ENCODE measurements at regions not wholly inside any gene's neighbourhood (a gene's known extent, or its start where the extent isn't known, plus 50 kb on each side); places are given as distances from the start of the nearest gene placed in this dataset.

DNA sequence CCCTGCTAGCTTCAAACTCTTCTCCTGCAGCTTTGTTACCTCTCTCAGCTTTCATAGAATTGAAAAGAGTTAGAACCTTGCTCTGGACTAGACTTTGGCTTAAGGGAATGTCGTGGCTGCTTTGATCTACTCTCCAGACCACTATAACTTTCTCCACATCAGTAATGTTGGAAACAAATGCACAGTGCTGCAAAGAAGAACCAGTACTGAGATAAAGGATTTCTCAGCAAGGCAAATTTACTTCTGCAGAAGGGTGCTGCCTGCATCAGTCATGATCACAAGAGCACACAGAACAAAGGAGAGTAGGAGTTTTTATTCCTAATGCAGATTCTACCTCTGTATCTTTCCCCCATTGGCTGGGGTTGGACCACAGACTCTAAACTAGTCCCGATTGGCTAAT is 621.6 kb upstream of the CHRM3 start:
- H3K27ac ChIP-seq = no peak overlapping the region
- TF ChIP-seq ZFX (IDR thresholded peaks at IDR 0.05) = no peak
- TF ChIP-seq, protein P1, sequence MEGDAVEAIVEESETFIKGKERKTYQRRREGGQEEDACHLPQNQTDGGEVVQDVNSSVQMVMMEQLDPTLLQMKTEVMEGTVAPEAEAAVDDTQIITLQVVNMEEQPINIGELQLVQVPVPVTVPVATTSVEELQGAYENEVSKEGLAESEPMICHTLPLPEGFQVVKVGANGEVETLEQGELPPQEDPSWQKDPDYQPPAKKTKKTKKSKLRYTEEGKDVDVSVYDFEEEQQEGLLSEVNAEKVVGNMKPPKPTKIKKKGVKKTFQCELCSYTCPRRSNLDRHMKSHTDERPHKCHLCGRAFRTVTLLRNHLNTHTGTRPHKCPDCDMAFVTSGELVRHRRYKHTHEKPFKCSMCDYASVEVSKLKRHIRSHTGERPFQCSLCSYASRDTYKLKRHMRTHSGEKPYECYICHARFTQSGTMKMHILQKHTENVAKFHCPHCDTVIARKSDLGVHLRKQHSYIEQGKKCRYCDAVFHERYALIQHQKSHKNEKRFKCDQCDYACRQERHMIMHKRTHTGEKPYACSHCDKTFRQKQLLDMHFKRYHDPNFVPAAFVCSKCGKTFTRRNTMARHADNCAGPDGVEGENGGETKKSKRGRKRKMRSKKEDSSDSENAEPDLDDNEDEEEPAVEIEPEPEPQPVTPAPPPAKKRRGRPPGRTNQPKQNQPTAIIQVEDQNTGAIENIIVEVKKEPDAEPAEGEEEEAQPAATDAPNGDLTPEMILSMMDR (conservative IDR thresholded peaks at IDR 0.05) = no peak

DNA sequence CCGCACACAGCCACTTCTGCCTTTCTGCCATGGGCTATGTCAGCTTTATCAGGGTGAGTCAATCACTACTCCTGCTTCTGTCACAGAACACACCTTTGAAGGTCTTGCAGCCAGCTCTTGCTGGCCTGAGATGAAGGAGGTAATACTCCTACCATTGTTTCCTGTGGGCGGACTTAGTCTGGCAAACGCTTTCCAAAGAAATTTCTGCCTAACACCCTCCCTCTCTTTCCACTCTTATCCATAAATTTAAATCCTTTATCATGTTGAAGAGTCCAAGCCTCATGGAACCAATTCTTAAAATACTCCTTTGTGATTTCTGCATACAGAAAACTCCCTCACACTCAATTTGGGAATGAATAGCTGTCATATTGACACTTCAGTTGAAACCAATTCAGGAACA is 633.1 kb upstream of the CHRM3 start:
- H3K27ac ChIP-seq = no peak overlapping the region
- no peak for TF ChIP-seq ZFX (IDR thresholded peaks at IDR 0.05)

DNA sequence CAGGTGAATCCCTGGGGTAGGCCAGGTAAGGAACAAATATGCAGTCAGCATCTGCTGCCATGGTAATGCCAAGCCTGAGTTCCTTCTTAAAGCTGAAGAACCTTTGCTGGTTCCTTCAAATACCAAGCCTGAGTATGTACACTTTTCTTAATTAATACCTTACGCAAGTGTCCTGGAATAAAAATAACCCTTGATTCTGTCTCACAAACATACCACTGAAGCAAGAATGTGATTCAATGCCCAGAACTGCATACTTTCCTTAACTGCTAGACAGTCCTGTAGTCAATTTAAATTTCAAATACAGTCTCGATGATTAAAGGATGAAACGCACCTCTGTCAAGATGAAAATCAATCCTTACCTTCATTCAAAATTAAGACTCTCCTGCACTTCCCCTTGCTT is 634.0 kb upstream of the CHRM3 start:
- TF ChIP-seq, protein P1 (conservative IDR thresholded peaks at IDR 0.05) = no peak
- TF ChIP-seq ZFX (IDR thresholded peaks at IDR 0.05) = no peak
- no peak overlapping the region for H3K27ac ChIP-seq

DNA sequence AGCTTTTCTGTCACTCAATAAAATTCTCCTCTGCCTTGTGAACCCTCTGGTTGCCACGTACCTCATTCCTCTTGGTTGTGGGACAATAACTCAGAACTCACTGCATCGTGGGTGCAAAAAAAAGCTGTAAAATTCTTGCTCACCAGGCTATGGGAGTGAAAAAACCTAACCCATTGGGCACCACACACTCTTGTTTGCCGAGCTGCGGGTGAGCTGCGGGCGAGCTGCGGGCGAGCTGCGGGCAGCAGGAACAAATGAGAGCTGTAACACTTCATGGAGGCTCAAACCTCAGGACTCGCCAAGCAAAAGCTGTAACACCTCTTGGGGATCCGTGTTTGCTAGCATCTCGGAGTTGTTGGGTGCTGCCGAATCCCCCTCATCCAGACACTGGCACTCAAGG is 641.3 kb upstream of the CHRM3 start:
- no peak overlapping the region for H3K27ac ChIP-seq
- TF ChIP-seq, protein P1 (conservative IDR thresholded peaks at IDR 0.05) = no peak
- no peak for TF ChIP-seq ZFX (IDR thresholded peaks at IDR 0.05)

DNA sequence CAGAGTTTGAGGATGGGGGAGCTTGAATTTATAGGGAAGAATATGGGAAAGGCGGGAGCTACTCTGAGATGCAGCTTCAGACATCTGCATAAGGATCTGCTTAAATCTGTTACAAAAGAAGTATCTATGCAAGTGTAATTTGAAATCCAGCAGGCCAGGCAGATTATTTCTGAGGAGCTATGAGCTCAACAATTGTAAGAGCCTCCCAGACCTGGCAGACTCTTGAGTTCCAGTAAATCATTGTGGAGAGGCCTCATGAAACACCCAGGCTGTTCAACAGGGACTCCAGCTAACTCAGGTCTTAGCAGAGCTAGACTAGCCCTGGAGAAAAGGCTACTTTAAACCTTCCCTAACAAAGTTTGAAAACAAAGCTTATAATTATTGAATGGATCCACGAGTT is 647.5 kb upstream of the CHRM3 start:
- TF ChIP-seq, protein P1 (conservative IDR thresholded peaks at IDR 0.05) = no peak
- TF ChIP-seq ZFX (IDR thresholded peaks at IDR 0.05) = no peak
- H3K27ac ChIP-seq = no peak overlapping the region

DNA sequence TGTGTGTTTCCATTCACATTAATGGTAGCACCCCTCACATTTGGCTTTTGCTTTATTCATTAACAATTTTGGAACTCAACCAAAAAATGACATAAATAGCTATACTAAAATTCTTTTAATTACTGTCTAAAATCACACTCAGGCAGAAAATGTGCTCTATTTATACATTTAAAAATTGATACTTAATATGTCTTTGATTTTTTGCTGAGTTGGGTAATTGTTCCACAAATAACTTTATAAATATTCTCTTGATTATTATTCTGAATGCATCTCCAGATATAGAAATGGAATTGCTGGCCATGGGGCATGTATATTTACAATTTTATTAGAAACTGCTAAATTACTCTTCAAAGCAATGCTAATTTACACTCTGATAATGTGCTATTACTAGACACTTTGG is 658.7 kb upstream of the CHRM3 start:
- H3K27ac ChIP-seq = no peak overlapping the region
- TF ChIP-seq, protein P1 (conservative IDR thresholded peaks at IDR 0.05) = no peak
- TF ChIP-seq ZFX (IDR thresholded peaks at IDR 0.05) = no peak

DNA sequence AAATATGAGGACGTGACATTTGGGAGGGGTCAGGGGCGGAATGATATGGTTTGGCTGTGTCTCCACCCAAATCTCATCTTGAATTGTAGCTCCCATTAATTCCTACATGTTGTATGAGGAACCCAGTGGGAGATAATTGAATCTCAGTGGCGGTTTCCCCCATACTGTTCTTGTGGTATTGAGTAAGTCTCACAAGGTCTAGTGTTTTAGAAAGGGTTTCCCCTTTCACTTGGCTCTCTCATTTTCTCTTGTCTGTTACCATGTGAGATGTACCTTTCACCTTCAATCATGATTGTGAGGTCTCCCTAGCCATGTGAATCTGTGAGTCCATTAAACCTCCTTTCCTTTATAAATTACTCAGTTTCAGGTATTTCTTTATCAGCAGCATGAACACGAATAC is 663.6 kb upstream of the CHRM3 start:
- no peak overlapping the region for H3K27ac ChIP-seq
- TF ChIP-seq, protein P1 (conservative IDR thresholded peaks at IDR 0.05) = no peak

DNA sequence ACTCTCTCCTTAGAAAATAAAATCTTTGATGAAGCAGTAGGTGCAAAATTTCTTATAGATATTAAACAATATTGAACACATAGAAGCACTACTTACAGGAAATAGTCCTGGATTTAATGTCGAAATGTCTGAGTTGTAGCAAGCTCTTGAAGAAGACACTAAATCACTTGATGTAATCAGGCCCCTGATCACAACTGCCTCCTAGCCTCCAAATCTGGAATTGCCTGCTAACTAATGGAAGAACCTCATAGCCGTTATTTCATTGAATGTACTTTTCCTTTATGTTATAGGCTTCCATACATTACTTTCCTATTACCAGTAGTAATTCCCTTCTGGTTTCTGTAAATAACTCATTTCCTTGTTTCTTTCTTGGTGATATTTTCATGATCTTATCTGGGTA is 675.7 kb upstream of the CHRM3 start:
- TF ChIP-seq, protein P1 (conservative IDR thresholded peaks at IDR 0.05) = peak; percentile 36
- no peak for TF ChIP-seq ZFX (IDR thresholded peaks at IDR 0.05)

More for the DNA sequence above, 675.7 kb upstream of the CHRM3 start:
- no peak overlapping the region for H3K27ac ChIP-seq
